ENCODE measurements at regions not wholly inside any gene's neighbourhood (a gene's known extent, or its start where the extent isn't known, plus 50 kb on each side); places are given as distances from the start of the nearest gene placed in this dataset.

DNA sequence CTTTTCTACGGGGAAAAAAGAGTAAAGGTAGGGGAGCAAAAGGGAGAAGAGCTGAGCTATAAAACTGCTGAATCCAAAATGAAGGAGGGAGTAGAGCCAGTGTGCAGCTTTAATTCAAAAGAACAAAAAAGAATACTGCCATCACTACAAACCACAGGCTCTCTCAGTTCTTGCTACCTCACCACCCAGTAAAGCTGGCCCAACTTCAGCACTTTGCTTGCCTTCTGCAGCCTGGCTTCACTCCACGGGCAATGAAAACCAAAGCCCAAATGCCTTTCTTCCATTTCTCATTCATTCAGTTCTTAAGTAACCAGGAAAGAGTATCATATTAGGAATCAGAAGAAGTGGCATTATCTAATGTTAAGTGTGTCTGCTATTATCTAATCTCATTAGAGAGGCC, 376.8 kb downstream of the BCOR start:
- ATAC-seq (no peak), DNase-seq (no peak)
- no peak overlapping the region for H3K27ac Mint-ChIP-seq
- no peaks in the 10 kb centered on the region for H3K27me3 Mint-ChIP-seq
- H3K4me3 Mint-ChIP-seq, result no peak overlapping the region
- H3K36me3 Mint-ChIP-seq (ENCODE audit: low read depth), result no peaks in the 10 kb centered on the region
- ChIA-PET POLR2A (no interaction called here), CTCF (no interaction called here)
- H3K4me1 Mint-ChIP-seq (ENCODE audit: low read depth), result peaks cover 2% of the 10 kb centered on the region
- H3K9me3 Mint-ChIP-seq, result no peaks in the 10 kb centered on the region
- intact Hi-C loops (cut with micrococcal nuclease), result no loop called here
- TF ChIP-seq CTCF (IDR thresholded peaks at IDR 0.05), result no peak

GRCh38 chrX:39721566-39722279, 376.0 kb downstream of the BCOR start:
- Mint-ChIP-seq H3K36me3 (ENCODE audit: low read depth) (no peaks in the 10 kb centered on the region), H3K27me3 (no peaks in the 10 kb centered on the region), H3K9me3 (no peaks in the 10 kb centered on the region), H3K4me3 (no peak overlapping the region), H3K27ac (no peak overlapping the region), H3K4me1 (ENCODE audit: low read depth) (peaks cover 2% of the 10 kb centered on the region)
- no peak for TF ChIP-seq CTCF (IDR thresholded peaks at IDR 0.05)
- ATAC-seq (no peak), DNase-seq (no peak)
- intact Hi-C loops (cut with micrococcal nuclease), result no loop called here
- ChIA-PET CTCF (no interaction called here), POLR2A (no interaction called here)

DNA sequence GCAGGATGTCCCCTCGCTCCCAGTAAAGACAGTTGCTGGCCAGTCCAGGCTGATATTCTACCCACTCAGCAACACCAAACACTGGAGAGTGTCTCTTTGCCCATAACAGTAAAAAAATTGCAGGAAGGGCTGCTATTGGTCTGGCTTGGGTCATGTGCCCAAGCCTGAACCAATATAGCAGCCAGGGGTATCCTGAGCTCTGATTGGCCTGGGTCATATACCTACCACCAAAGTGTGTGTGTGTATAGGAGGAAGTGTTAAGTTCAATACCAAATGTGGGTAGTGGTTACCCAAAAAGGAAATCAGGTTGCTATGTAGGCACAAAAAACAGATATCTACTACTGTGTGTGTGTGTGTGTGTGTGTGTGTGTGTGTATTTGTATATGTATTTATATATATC, 373.2 kb downstream of the BCOR start:
- POLR2A ChIA-PET, result no interaction called here
- TF ChIP-seq CTCF (IDR thresholded peaks at IDR 0.05), result no peak
- DNase-seq, result no peak
- no peak overlapping the region for H3K4me3 Mint-ChIP-seq
- CTCF ChIA-PET, result interaction anchor here (1.3 kb wide), 1 partner anchor 345 kb away, joined by 3 read pairs; no protein-coding TSS in a partner anchor
- no peaks in the 10 kb centered on the region for H3K9me3 Mint-ChIP-seq
- intact Hi-C loops (cut with micrococcal nuclease), result no loop called here
- H3K27me3 Mint-ChIP-seq, result peaks cover 3% of the 10 kb centered on the region
- no peak overlapping the region for H3K27ac Mint-ChIP-seq
- ATAC-seq, result peak; percentile 74
- H3K36me3 Mint-ChIP-seq (ENCODE audit: low read depth), result no peaks in the 10 kb centered on the region
- H3K4me1 Mint-ChIP-seq (ENCODE audit: low read depth), result peaks cover 2% of the 10 kb centered on the region

- H3K36me3 Mint-ChIP-seq (ENCODE audit: low read depth), result no peaks in the 10 kb centered on the region
- no peak overlapping the region for H3K4me3 Mint-ChIP-seq
- H3K4me1 Mint-ChIP-seq (ENCODE audit: low read depth), result peaks cover 2% of the 10 kb centered on the region
- H3K27me3 Mint-ChIP-seq, result peaks cover 3% of the 10 kb centered on the region
- ATAC-seq, result no peak
- no peak overlapping the region for H3K27ac Mint-ChIP-seq
- ChIA-PET CTCF (interaction anchor here (1.3 kb wide), 1 partner anchor 345 kb away, joined by 3 read pairs; no protein-coding TSS in a partner anchor), POLR2A (no interaction called here)
- no peaks in the 10 kb centered on the region for H3K9me3 Mint-ChIP-seq
- intact Hi-C loops (cut with micrococcal nuclease), result no loop called here
- TF ChIP-seq CTCF (IDR thresholded peaks at IDR 0.05), result no peak
- DNase-seq, result no peak
Observed at GRCh38 chrX:39725114-39725513, 372.6 kb downstream of the BCOR start.

GRCh38 chrX:39725928-39726619, 371.7 kb downstream of the BCOR start:
- H3K4me1 Mint-ChIP-seq (ENCODE audit: low read depth), result peaks cover 8% of the 10 kb centered on the region
- no peaks in the 10 kb centered on the region for H3K36me3 Mint-ChIP-seq (ENCODE audit: low read depth)
- no peak for ATAC-seq
- POLR2A ChIA-PET, result no interaction called here
- CTCF ChIA-PET, result no interaction called here
- intact Hi-C loops (cut with micrococcal nuclease), result no loop called here
- no peaks in the 10 kb centered on the region for H3K9me3 Mint-ChIP-seq
- no peak for DNase-seq
- TF ChIP-seq CTCF (IDR thresholded peaks at IDR 0.05), result no peak
- H3K27me3 Mint-ChIP-seq, result peaks cover 3% of the 10 kb centered on the region
- H3K4me3 Mint-ChIP-seq, result no peak overlapping the region
- no peak overlapping the region for H3K27ac Mint-ChIP-seq
